HG03095 (cell line): ENCODE measurements at regions not wholly inside any gene's neighbourhood (a gene's known extent, or its start where the extent isn't known, plus 50 kb on each side); places are given as distances from the start of the nearest gene placed in this dataset.

Experiments used
- ATAC-seq: cut with Tn5 transposase; IDR thresholded peaks from one replicate; pipeline ENCODE4 v1.9.1; 2021; ENCODE audit warnings: moderate library complexity; ENCODE audit not compliant: unreplicated experiment

GRCh38 chr1:5393603-5394002, 598.6 kb downstream of the NPHP4 start:
- no peak for ATAC-seq

- ATAC-seq: no peak
Measured at GRCh38 chr1:5393146-5393545, 599.1 kb downstream of the NPHP4 start.

- ATAC-seq: no peak
Measured at GRCh38 chr1:5391725-5392124, 600.5 kb downstream of the NPHP4 start.

GRCh38 chr1:5390504-5390903, 601.7 kb downstream of the NPHP4 start:
- no peak for ATAC-seq

- no peak for ATAC-seq
Measured at GRCh38 chr1:5389101-5389885, 602.9 kb downstream of the NPHP4 start.

GRCh38 chr1:5388622-5389021, 603.6 kb downstream of the NPHP4 start:
- no peak for ATAC-seq

- no peak for ATAC-seq
Measured at GRCh38 chr1:5386371-5386770, 605.9 kb downstream of the NPHP4 start.

- no peak for ATAC-seq
Measured at GRCh38 chr1:5385956-5386355, 606.3 kb downstream of the NPHP4 start.

- ATAC-seq: no peak
Measured at GRCh38 chr1:5385096-5385799, 607.0 kb downstream of the NPHP4 start.

GRCh38 chr1:5381491-5381890, 610.7 kb downstream of the NPHP4 start:
- ATAC-seq: no peak

- no peak for ATAC-seq
Measured at GRCh38 chr1:5379176-5379759, 613.0 kb downstream of the NPHP4 start.

- ATAC-seq: no peak
Measured at GRCh38 chr1:5376538-5377247, 615.5 kb downstream of the NPHP4 start.

- ATAC-seq: no peak
Measured at GRCh38 chr1:5375481-5375880, 616.7 kb downstream of the NPHP4 start.

- ATAC-seq: no peak
Measured at GRCh38 chr1:5374192-5374591, 618.0 kb downstream of the NPHP4 start.

GRCh38 chr1:5373281-5373680, 618.9 kb downstream of the NPHP4 start:
- ATAC-seq: no peak

- no peak for ATAC-seq
Measured at GRCh38 chr1:5371270-5371669, 621.0 kb downstream of the NPHP4 start.

- ATAC-seq: no peak
Measured at GRCh38 chr1:5370311-5370710, 621.9 kb downstream of the NPHP4 start.

GRCh38 chr1:5369223-5369622, 623.0 kb downstream of the NPHP4 start:
- no peak for ATAC-seq

GRCh38 chr1:5368201-5368600, 624.0 kb downstream of the NPHP4 start:
- ATAC-seq: no peak

- ATAC-seq: no peak
Measured at GRCh38 chr1:5367306-5367705, 624.9 kb downstream of the NPHP4 start.

GRCh38 chr1:5365751-5366150, 626.5 kb downstream of the NPHP4 start:
- no peak for ATAC-seq
